Effector memory CD4-positive, alpha-beta T cell (primary cell): ENCODE measurements at regions not wholly inside any gene's neighbourhood (a gene's known extent, or its start where the extent isn't known, plus 50 kb on each side); places are given as distances from the start of the nearest gene placed in this dataset.

Experiments
- DNase-seq, 3 donors: peaks; one replicate each; pipeline ENCODE4 v3.0.0-alpha.2; 2020
- H3K27ac ChIP-seq: 2 replicates; pipeline ENCODE4 v1.7.0; 2013; ENCODE audit warnings: mild to moderate bottlenecking, low read length, moderate library complexity; ENCODE audit not compliant: insufficient read depth, poor library complexity, severe bottlenecking
- H3K27me3 ChIP-seq: replicated peaks from 2 replicates; pipeline ENCODE4 v1.7.0; 2013; ENCODE audit warnings: mild to moderate bottlenecking, low read length; ENCODE audit not compliant: insufficient read depth, control insufficient read depth, poor library complexity, severe bottlenecking
- H3K36me3 ChIP-seq: 2 replicates; pipeline ENCODE4 v1.7.0; 2013; ENCODE audit warnings: mild to moderate bottlenecking, low read length, moderate library complexity; ENCODE audit not compliant: control insufficient read depth, insufficient read depth
- H3K4me1 ChIP-seq: 2 replicates; pipeline ENCODE4 v1.7.0; 2013; ENCODE audit warnings: low read length, mild to moderate bottlenecking; ENCODE audit not compliant: control insufficient read depth, insufficient read depth, poor library complexity, severe bottlenecking
- H3K4me3 ChIP-seq: 2 replicates; pipeline ENCODE4 v1.7.0; 2013; ENCODE audit warnings: low read length, low read depth, mild to moderate bottlenecking; ENCODE audit not compliant: insufficient read depth, poor library complexity, severe bottlenecking
- H3K9me3 ChIP-seq: 2 replicates; pipeline ENCODE4 v1.7.0; 2013; ENCODE audit warnings: mild to moderate bottlenecking, low read length, moderate library complexity; ENCODE audit not compliant: control insufficient read depth

DNA sequence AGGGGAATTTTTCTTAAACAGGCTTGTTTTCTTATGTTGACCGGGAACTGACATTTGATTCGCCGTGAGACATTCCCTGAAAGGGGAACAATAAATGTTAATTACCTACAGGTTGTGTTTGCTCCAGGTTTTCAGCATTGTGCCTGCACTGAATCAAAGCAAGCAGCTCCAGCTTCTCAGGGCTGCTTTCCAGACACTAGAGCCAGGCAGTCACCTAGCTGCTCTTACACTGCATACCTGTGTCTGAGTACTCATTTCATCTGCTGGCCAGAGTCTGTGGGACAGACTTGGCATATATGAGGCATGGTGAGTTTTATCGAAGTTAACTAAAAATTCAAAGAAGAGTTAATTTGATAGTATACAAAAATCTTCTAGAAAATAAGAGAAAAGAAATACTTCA is 951.8 kb upstream of the MAP3K7 start:
- Histone ChIP-seq H3K9me3 (no peaks in the 10 kb centered on the region), H3K36me3 (no peaks in the 10 kb centered on the region), H3K4me3 (no peak overlapping the region), H3K27me3 (no peaks in the 10 kb centered on the region), H3K27ac (no peak overlapping the region), H3K4me1 (no peaks in the 10 kb centered on the region)
- no peak for DNase-seq

DNA sequence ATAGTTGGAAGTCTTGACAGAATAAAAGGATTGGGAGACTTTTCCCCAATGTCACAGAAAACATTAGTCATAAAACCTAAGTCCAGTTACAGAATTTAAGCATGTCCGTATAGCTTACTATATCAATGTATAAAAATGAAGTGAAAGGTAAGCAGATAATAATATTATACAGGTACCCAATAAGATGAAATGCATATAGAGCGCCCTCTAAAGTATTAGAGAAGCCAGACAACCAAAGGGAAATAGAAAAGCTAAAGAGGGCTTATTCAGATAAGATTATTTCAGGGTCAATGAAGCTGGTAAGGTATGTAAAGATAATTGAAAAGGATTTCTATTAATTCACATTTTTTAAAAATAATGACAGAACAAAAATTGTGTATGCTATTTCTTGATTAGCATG is 947.7 kb upstream of the MAP3K7 start:
- H3K4me1 ChIP-seq, result no peaks in the 10 kb centered on the region
- DNase-seq, result no peak
- no peak overlapping the region for H3K4me3 ChIP-seq
- no peaks in the 10 kb centered on the region for H3K36me3 ChIP-seq
- H3K27ac ChIP-seq, result no peak overlapping the region
- H3K27me3 ChIP-seq, result no peaks in the 10 kb centered on the region
- H3K9me3 ChIP-seq, result no peaks in the 10 kb centered on the region

DNA sequence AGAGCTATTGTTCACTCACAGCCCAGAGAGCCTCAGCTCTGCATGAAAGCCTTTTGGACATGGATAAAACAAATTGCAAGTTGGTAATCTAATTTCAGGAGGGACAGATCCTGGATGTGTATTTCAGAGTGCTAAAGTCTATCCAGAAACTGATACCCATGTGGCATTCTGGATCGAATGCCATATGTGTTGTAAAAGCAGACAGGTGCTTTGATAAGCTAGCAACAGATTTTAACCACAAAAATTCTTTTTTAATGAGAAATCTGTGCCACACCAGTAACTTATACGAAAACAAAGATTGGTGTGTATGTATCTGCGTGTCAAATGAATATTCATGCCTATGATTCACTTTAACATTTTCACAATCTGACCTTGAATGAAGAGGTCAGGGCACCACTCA is 936.6 kb upstream of the MAP3K7 start:
- no peaks in the 10 kb centered on the region for H3K4me1 ChIP-seq
- H3K27ac ChIP-seq, result no peak overlapping the region

DNA sequence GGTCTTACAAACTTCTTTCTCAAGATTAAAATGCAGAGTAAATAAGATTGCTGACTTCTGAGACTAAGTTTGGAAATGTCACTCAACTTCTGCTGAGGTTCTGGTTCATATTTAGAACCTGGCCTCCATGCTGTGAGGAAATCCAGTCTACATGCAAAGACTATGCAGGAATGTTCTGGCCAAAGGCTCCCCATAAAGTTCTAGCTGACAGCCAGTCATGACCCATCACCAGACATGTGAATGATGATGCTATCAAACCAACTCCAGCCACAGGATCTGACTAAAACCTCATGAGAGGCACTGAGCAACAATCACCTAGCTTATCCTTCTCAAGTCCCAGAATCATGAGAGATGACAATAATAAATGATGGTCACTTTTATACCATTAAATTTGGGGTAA is 935.1 kb upstream of the MAP3K7 start:
- no peak for DNase-seq
- H3K27ac ChIP-seq, result no peak overlapping the region
- H3K9me3 ChIP-seq, result no peaks in the 10 kb centered on the region
- H3K4me3 ChIP-seq, result no peak overlapping the region
- no peaks in the 10 kb centered on the region for H3K36me3 ChIP-seq
- no peaks in the 10 kb centered on the region for H3K4me1 ChIP-seq
- H3K27me3 ChIP-seq, result no peaks in the 10 kb centered on the region

More for the DNA sequence above, 936.6 kb upstream of the MAP3K7 start:
- H3K9me3 ChIP-seq, result no peaks in the 10 kb centered on the region
- H3K4me3 ChIP-seq, result no peak overlapping the region
- H3K27me3 ChIP-seq, result no peaks in the 10 kb centered on the region
- H3K36me3 ChIP-seq, result no peaks in the 10 kb centered on the region
- no peak for DNase-seq

DNA sequence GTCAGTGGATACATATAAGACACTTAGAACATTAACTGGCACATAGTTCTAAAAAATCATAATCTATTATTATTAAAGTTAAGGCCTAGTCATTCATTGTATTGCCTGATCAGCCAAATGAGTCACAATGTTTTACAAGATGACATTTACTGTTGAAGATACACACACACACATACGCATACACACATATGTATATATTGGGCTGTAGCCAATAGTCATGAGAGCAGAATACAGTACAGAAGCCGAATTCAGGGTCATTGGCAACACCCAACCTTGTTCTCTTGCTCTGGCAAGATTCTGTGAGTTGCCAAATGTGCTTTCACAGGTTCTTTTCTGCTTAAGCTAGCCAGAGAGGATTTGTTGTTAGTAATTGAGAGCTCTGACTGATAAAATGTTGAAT is 922.8 kb upstream of the MAP3K7 start:
- H3K4me3 ChIP-seq, result no peak overlapping the region
- H3K4me1 ChIP-seq, result no peaks in the 10 kb centered on the region
- H3K9me3 ChIP-seq, result no peaks in the 10 kb centered on the region
- DNase-seq, result no peak
- no peaks in the 10 kb centered on the region for H3K36me3 ChIP-seq
- H3K27me3 ChIP-seq, result no peaks in the 10 kb centered on the region
- no peak overlapping the region for H3K27ac ChIP-seq

DNA sequence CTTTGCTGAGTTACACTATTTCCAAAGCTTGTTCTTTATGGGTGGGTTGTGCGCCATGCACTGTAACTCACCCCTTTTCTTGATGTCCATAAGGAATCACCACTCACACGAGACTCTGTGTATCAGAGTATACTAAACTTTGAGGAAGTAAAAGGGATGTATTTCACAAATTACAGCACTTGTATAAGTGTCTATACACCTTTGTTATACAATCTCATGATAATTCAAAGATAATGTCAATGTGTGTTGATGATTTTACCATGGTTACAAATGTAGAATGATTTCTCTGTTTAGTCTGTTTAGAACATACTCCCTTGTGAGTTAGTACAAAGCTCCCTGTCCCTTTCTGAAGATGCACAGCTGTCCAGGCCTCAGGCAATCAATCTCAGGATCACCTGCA is 922.2 kb upstream of the MAP3K7 start:
- Histone ChIP-seq H3K27ac (no peak overlapping the region), H3K4me3 (no peak overlapping the region), H3K27me3 (no peaks in the 10 kb centered on the region), H3K4me1 (no peaks in the 10 kb centered on the region), H3K9me3 (no peaks in the 10 kb centered on the region), H3K36me3 (no peaks in the 10 kb centered on the region)
- no peak for DNase-seq

DNA sequence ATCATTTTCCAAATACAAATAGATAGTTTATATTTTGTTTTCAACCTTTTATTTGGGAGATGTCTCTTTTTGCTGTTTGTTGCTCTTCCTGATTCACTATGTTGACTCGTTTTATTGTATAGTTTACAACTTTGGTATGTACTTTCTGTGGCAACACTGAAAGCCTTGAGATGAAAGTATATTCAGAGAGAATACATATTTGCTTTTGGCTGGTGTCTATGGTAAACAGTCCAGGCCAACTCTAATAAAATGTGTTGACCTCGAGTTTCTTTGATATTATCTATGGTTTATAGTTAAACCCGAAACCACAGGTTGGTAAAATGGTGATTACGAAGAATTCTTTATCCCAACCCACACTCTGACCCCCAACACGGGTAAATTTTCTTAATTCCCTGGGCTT is 919.6 kb upstream of the MAP3K7 start:
- Histone ChIP-seq H3K36me3 (no peaks in the 10 kb centered on the region), H3K4me1 (no peaks in the 10 kb centered on the region), H3K9me3 (no peaks in the 10 kb centered on the region), H3K4me3 (no peak overlapping the region), H3K27ac (no peak overlapping the region), H3K27me3 (no peaks in the 10 kb centered on the region)
- DNase-seq, result no peak

DNA sequence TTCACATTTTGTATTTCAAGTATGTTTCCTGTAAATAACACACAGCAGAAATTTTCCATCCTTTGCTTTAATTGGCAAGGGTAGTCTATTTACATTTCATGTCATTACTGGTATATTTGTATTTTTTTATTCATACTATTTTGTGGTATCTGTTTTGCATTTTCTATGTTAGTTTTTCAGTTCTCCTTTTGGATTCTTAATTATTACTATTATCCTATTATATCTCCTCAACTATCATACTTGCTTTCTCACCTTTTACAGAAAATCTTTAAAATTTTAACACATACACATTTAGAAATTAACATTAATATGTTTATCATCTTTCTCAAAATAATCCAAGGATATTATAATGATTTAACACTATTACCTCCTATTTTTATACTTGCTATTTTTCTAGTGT is 918.3 kb upstream of the MAP3K7 start:
- Histone ChIP-seq H3K4me1 (no peaks in the 10 kb centered on the region), H3K27ac (no peak overlapping the region), H3K36me3 (no peaks in the 10 kb centered on the region), H3K27me3 (no peaks in the 10 kb centered on the region), H3K4me3 (no peak overlapping the region), H3K9me3 (no peaks in the 10 kb centered on the region)
- no peak for DNase-seq

DNA sequence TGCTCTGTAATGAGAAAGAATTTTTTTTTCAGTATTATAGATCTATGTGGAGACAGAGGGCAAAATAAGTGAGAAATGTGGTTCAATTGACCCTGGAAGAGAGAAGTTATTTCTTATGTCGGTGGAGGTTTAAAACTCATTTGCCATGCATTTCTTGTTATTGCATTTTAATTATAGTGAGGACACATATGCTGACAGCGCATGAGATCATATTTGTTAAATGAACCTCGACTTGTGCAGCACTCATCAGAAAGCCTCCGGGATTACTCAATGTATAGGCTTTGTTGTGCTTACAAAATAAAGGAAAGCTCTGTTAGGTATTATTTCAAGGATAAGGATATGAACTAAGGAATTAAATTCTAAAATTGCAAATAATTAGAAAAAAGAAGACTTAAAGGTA is 915.1 kb upstream of the MAP3K7 start:
- no peaks in the 10 kb centered on the region for H3K4me1 ChIP-seq
- H3K4me3 ChIP-seq, result no peak overlapping the region
- no peaks in the 10 kb centered on the region for H3K36me3 ChIP-seq
- H3K27me3 ChIP-seq, result no peaks in the 10 kb centered on the region
- no peak overlapping the region for H3K27ac ChIP-seq
- H3K9me3 ChIP-seq, result no peaks in the 10 kb centered on the region
- DNase-seq, result no peak

DNA sequence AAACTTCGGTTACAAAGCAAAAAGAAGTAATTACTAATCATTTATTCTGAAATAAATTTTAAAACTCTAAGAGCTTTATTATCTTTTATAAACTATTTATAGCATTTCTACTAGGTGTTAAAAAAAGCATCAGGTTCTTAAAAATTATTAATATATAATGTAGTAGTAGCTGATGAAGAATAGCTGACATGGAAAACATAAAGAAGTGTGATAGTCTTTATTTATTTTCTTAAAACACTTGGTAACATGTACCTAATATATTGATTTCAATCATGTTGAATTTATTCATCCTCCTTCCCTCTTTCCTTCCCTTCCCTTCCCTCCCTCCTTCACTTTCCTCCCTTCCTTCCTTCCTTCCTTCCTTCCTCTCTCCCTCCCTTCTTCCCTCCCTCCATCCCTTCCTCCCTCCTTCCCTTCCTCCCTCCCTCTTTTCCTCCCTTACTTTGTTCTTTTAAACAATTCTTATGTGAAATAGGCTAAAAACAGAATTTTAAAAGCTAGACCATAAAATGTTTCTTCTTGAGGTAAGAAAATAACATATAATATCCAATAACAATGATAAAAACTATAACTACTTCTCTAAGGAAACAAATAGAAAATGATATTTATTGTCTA is 913.9 kb upstream of the MAP3K7 start:
- H3K9me3 ChIP-seq, result no peaks in the 10 kb centered on the region

DNA sequence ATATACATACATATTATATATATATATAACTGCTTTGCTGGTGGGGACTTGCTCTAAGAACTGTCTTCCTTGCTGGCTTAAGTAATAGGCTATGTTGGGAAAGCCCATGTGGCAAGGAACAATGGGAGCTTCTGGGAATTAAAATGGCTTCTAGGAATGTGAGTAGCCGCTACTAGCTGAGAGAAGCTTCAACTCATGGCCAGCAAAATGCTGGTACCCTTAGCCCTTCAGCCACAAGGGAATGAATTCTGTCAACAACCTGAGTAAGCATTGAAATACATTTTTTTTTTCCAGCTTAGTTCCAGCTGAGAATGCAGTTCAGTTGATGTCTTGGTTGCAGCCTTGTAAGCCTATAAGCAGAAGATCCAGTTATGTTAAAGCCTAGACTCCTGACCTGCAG is 911.7 kb upstream of the MAP3K7 start:
- no peak for DNase-seq
- no peak overlapping the region for H3K4me3 ChIP-seq
- no peaks in the 10 kb centered on the region for H3K27me3 ChIP-seq
- no peaks in the 10 kb centered on the region for H3K9me3 ChIP-seq
- no peaks in the 10 kb centered on the region for H3K4me1 ChIP-seq
- no peaks in the 10 kb centered on the region for H3K36me3 ChIP-seq
- no peak overlapping the region for H3K27ac ChIP-seq

More for the DNA sequence above, 913.9 kb upstream of the MAP3K7 start:
- Histone ChIP-seq H3K27me3 (no peaks in the 10 kb centered on the region), H3K36me3 (no peaks in the 10 kb centered on the region), H3K4me1 (no peaks in the 10 kb centered on the region), H3K27ac (no peak overlapping the region), H3K4me3 (no peak overlapping the region)
- no peak for DNase-seq
